H54 (cell line): ENCODE measurements at regions not wholly inside any gene's neighbourhood (a gene's known extent, or its start where the extent isn't known, plus 50 kb on each side); places are given as distances from the start of the nearest gene placed in this dataset.

ENCODE experiments used
- DNase-seq: peaks from one replicate; pipeline ENCODE4 v3.0.0; 2011; ENCODE audit warnings: low spot score, mixed read lengths; ENCODE audit not compliant: insufficient read length
- FAIRE-seq: peaks from 3 replicates; lab custom pipeline; 2011; peaks lifted over from hg19 to GRCh38; lab: Jason Lieb, UNC
- POLR2A ChIP-seq: IDR thresholded peaks from 2 replicates; pipeline ENCODE4 v1.6.1; 2011; ENCODE audit warnings: low read depth, mild to moderate bottlenecking, low read length

- DNase-seq (no peak), FAIRE-seq (no peak)
- no peak for TF ChIP-seq POLR2A
Observed at GRCh38 chr10:121113911-121114310, 262.7 kb downstream of the WDR11 start.

- no peak for FAIRE-seq
- no peak for TF ChIP-seq POLR2A
Observed at GRCh38 chr10:121115154-121115553, 264.0 kb downstream of the WDR11 start.

GRCh38 chr10:121121462-121121861, 270.3 kb downstream of the WDR11 start:
- FAIRE-seq: no peak
- DNase-seq: no peak
- no peak for TF ChIP-seq POLR2A

More at GRCh38 chr10:121115154-121115553, 264.0 kb downstream of the WDR11 start:
- DNase-seq: no peak

- no peak for TF ChIP-seq POLR2A
- DNase-seq (no peak), FAIRE-seq (no peak)
Observed at GRCh38 chr10:121127151-121127906, 276.2 kb downstream of the WDR11 start.

GRCh38 chr10:121128164-121128563, 277.0 kb downstream of the WDR11 start:
- FAIRE-seq (no peak), DNase-seq (no peak)
- TF ChIP-seq POLR2A: no peak

GRCh38 chr10:121129266-121129665, 278.1 kb downstream of the WDR11 start:
- no peak for TF ChIP-seq POLR2A
- FAIRE-seq (no peak), DNase-seq (no peak)

GRCh38 chr10:121130382-121130781, 279.2 kb downstream of the WDR11 start:
- TF ChIP-seq POLR2A: no peak
- no peak for FAIRE-seq
- no peak for DNase-seq

GRCh38 chr10:121131014-121131413, 279.9 kb downstream of the WDR11 start:
- DNase-seq (no peak), FAIRE-seq (no peak)
- no peak for TF ChIP-seq POLR2A

- DNase-seq (no peak), FAIRE-seq (no peak)
- TF ChIP-seq POLR2A: no peak
Observed at GRCh38 chr10:121131426-121132265, 280.5 kb downstream of the WDR11 start.

- FAIRE-seq (no peak), DNase-seq (no peak)
- TF ChIP-seq POLR2A: no peak
Observed at GRCh38 chr10:121132273-121132672, 281.1 kb downstream of the WDR11 start.

GRCh38 chr10:121133901-121134300, 282.7 kb downstream of the WDR11 start:
- no peak for FAIRE-seq
- no peak for DNase-seq
- no peak for TF ChIP-seq POLR2A

GRCh38 chr10:121134711-121135110, 283.5 kb downstream of the WDR11 start:
- no peak for FAIRE-seq
- no peak for DNase-seq
- TF ChIP-seq POLR2A: no peak

GRCh38 chr10:121135512-121135911, 284.4 kb downstream of the WDR11 start:
- TF ChIP-seq POLR2A: no peak
- no peak for FAIRE-seq
- DNase-seq: no peak

- DNase-seq (no peak), FAIRE-seq (no peak)
- TF ChIP-seq POLR2A: no peak
Observed at GRCh38 chr10:121137533-121137932, 286.4 kb downstream of the WDR11 start.

GRCh38 chr10:121138112-121138860, 287.1 kb downstream of the WDR11 start:
- FAIRE-seq (no peak), DNase-seq (no peak)
- no peak for TF ChIP-seq POLR2A
